Testis (tissue), 2 donors: ENCODE measurements at regions not wholly inside any gene's neighbourhood (a gene's known extent, or its start where the extent isn't known, plus 50 kb on each side); places are given as distances from the start of the nearest gene placed in this dataset.

Experiments used
- CTCF ChIP-seq, 3 experiments: fragments of 450-650 bp in 2 of 3; fragments of 200-600 bp in 1 of 3; sonication (generic) in 1 of 3; IDR thresholded peaks; one replicate each; pipeline ENCODE4 v1.5.1; 2016 to 2019; ENCODE audit warnings: antibody characterized with exemption in 3 of 3, mild to moderate bottlenecking in 2 of 3, moderate library complexity in 1 of 3
- POLR2A ChIP-seq: fragments of 450-650 bp; IDR thresholded peaks from one replicate; pipeline ENCODE4 v1.6.1; 2017; ENCODE audit warnings: antibody characterized with exemption, mild to moderate bottlenecking, moderate library complexity

GRCh38 chr7:111591-111990 lies 80.8 kb upstream of the FAM20C start:
- TF ChIP-seq CTCF (IDR thresholded peaks at IDR 0.05) (no peak), POLR2A (no peak)
